GM19395 (cell line): ENCODE measurements at regions not wholly inside any gene's neighbourhood (a gene's known extent, or its start where the extent isn't known, plus 50 kb on each side); places are given as distances from the start of the nearest gene placed in this dataset.
"Not testable (repeated sequence)": the region's sequence is repeated elsewhere in the genome, so short reads cannot be mapped to it uniquely, and the experiment has no call there.

ENCODE experiments used
- ATAC-seq: cut with Tn5 transposase; IDR thresholded peaks from one replicate; pipeline ENCODE4 v1.9.1; 2021; ENCODE audit warnings: mild to moderate bottlenecking, moderate library complexity; ENCODE audit not compliant: unreplicated experiment

- ATAC-seq: no peak
Observed at GRCh38 chr14:54010981-54011380, 54.4 kb upstream of the BMP4 start.

GRCh38 chr14:54023027-54023426 is 66.4 kb upstream of the BMP4 start:
- no peak for ATAC-seq

- ATAC-seq: no peak
Observed at GRCh38 chr14:54025661-54026060, 69.0 kb upstream of the BMP4 start.

GRCh38 chr14:54026671-54027070 is 70.0 kb upstream of the BMP4 start:
- ATAC-seq: no peak

GRCh38 chr14:54030996-54031395 is 74.4 kb upstream of the BMP4 start:
- not testable (repeated sequence) for ATAC-seq

GRCh38 chr14:54033285-54033684 is 76.7 kb upstream of the BMP4 start:
- ATAC-seq: not testable (repeated sequence)

- no peak for ATAC-seq
Observed at GRCh38 chr14:54038724-54039123, 82.1 kb upstream of the BMP4 start.

- ATAC-seq: no peak
Observed at GRCh38 chr14:54039311-54039710, 82.7 kb upstream of the BMP4 start.

GRCh38 chr14:54040846-54041245 is 84.2 kb upstream of the BMP4 start:
- no peak for ATAC-seq

- ATAC-seq: no peak
Observed at GRCh38 chr14:54046250-54046649, 89.6 kb upstream of the BMP4 start.

- ATAC-seq: no peak
Observed at GRCh38 chr14:54047645-54048308, 91.2 kb upstream of the BMP4 start.

GRCh38 chr14:54048311-54048710 is 91.7 kb upstream of the BMP4 start:
- ATAC-seq: no peak

GRCh38 chr14:54048736-54049135 is 92.1 kb upstream of the BMP4 start:
- ATAC-seq: no peak

GRCh38 chr14:54050759-54051158 is 94.1 kb upstream of the BMP4 start:
- ATAC-seq: no peak

GRCh38 chr14:54052696-54053385 is 96.2 kb upstream of the BMP4 start:
- no peak for ATAC-seq

GRCh38 chr14:54053386-54053745 is 96.7 kb upstream of the BMP4 start:
- no peak for ATAC-seq

GRCh38 chr14:54058505-54058904 is 101.9 kb upstream of the BMP4 start:
- ATAC-seq: no peak

- ATAC-seq: no peak
Observed at GRCh38 chr14:54083549-54084239, 127.1 kb upstream of the BMP4 start.

- no peak for ATAC-seq
Observed at GRCh38 chr14:54085232-54085761, 128.7 kb upstream of the BMP4 start.

GRCh38 chr14:54085841-54086240 is 129.2 kb upstream of the BMP4 start:
- ATAC-seq: no peak

- ATAC-seq: no peak
Observed at GRCh38 chr14:54086767-54087166, 130.1 kb upstream of the BMP4 start.

GRCh38 chr14:54087376-54087775 is 130.8 kb upstream of the BMP4 start:
- ATAC-seq: no peak
